ENCODE measurements at regions not wholly inside any gene's neighbourhood (a gene's known extent, or its start where the extent isn't known, plus 50 kb on each side); places are given as distances from the start of the nearest gene placed in this dataset.

DNA sequence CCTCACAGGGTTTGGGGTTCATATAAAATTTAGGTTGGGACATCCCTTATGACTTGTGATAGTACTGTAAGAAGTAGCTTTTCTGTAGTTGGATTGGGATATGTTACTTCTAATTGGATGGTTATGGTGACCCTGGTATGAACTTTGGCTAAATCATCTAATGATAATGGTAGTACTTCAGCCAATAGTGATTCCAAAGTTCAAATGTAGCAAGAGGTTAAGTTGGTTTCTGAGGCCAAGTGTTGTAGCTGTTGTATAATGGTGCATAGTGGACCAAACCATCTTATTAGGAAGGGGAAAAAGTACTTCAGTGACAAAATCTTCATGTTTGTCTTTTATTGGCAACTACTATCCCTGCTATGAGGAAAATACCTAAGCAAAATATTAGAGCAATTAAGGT, 542.1 kb upstream of the IGFBP3 start:
- Mint-ChIP-seq H3K36me3 (no peaks in the 10 kb centered on the region), H3K27me3 (no peaks in the 10 kb centered on the region), H3K27ac (no peak overlapping the region), H3K9me3 (peaks cover 35% of the 10 kb centered on the region), H3K4me1 (ENCODE audit: unreplicated experiment) (no peaks in the 10 kb centered on the region), H3K4me3 (no peak overlapping the region)
- TF ChIP-seq, protein P1, sequence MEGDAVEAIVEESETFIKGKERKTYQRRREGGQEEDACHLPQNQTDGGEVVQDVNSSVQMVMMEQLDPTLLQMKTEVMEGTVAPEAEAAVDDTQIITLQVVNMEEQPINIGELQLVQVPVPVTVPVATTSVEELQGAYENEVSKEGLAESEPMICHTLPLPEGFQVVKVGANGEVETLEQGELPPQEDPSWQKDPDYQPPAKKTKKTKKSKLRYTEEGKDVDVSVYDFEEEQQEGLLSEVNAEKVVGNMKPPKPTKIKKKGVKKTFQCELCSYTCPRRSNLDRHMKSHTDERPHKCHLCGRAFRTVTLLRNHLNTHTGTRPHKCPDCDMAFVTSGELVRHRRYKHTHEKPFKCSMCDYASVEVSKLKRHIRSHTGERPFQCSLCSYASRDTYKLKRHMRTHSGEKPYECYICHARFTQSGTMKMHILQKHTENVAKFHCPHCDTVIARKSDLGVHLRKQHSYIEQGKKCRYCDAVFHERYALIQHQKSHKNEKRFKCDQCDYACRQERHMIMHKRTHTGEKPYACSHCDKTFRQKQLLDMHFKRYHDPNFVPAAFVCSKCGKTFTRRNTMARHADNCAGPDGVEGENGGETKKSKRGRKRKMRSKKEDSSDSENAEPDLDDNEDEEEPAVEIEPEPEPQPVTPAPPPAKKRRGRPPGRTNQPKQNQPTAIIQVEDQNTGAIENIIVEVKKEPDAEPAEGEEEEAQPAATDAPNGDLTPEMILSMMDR (conservative IDR thresholded peaks at IDR 0.05): no peak
- no peak for DNase-seq (ENCODE audit: extremely low spot score, unreplicated experiment)

DNA sequence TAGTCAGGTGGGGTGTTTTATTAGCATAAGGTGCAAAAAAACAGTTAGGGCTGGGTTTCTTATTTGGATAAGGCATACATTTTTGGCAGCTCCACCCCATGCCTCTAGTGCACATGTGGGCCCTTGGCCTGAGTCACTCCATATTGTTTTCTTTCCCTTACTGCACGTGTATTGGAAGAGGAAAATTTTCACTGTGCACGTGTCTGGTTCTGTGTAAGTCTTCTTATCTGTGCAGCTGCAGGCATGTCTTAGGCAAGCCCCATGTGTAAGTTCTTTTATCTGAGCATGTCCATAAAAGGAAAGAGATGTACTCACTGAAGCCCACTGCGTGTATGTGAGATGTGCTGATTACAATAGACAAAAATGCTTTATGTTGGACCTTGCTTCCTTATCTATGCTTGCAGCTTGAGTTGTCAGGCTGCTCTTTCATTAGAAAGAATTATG, 540.3 kb upstream of the IGFBP3 start:
- H3K4me3 Mint-ChIP-seq: no peak overlapping the region
- H3K27me3 Mint-ChIP-seq: no peaks in the 10 kb centered on the region
- no peaks in the 10 kb centered on the region for H3K36me3 Mint-ChIP-seq
- peak overlapping the region; percentile 75 for H3K27ac Mint-ChIP-seq
- no peak for DNase-seq (ENCODE audit: extremely low spot score, unreplicated experiment)
- H3K4me1 Mint-ChIP-seq (ENCODE audit: unreplicated experiment): no peaks in the 10 kb centered on the region
- TF ChIP-seq, protein P1 (conservative IDR thresholded peaks at IDR 0.05): no peak
- H3K9me3 Mint-ChIP-seq: peaks cover 23% of the 10 kb centered on the region

DNA sequence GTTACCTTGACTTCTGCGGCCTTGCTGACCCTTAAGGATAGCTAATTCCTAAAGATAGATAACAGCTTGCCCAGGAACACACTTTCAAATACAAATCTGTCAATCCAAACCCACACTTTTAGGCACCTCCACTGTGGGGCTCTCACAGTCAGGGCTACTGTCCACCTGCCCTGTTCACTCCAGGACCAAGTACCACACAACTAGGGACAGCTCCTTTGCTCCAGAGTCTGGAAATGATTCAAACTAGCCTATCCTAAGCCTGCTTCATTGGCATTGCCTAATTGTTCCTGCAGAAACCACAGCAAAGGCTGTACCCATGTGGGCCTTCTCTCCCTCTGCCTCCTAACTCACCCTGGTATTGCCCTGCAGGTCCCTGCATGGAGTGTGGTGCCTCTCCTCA, 538.9 kb upstream of the IGFBP3 start:
- Mint-ChIP-seq H3K27ac (no peak overlapping the region), H3K9me3 (peaks cover 26% of the 10 kb centered on the region), H3K36me3 (no peaks in the 10 kb centered on the region), H3K27me3 (no peaks in the 10 kb centered on the region), H3K4me3 (no peak overlapping the region), H3K4me1 (ENCODE audit: unreplicated experiment) (no peaks in the 10 kb centered on the region)
- no peak for DNase-seq (ENCODE audit: extremely low spot score, unreplicated experiment)
- TF ChIP-seq, protein P1 (conservative IDR thresholded peaks at IDR 0.05): no peak

DNA sequence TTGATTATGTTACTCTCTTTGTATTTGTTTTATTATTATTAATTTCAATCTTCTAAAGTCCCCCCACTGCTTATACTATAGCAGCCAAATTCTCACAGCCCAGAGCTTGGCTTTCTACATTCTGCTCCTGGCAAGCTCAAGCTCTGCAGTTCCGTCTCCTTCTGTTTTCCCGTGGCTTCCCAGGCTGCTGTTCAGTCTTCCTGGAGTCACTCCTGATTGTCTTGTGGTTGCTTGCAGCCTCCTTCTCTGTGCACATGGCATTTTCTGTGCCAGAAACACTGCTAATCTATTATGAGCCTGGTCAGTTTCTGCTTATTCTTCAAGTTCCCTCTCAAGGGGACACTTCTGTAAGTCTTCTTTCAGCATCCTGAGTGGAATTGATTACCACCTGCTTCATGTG, 533.7 kb upstream of the IGFBP3 start:
- DNase-seq (ENCODE audit: extremely low spot score, unreplicated experiment): no peak
- Mint-ChIP-seq H3K27ac (no peak overlapping the region), H3K27me3 (no peaks in the 10 kb centered on the region), H3K9me3 (peaks cover 6% of the 10 kb centered on the region), H3K4me1 (ENCODE audit: unreplicated experiment) (no peaks in the 10 kb centered on the region), H3K36me3 (no peaks in the 10 kb centered on the region), H3K4me3 (no peak overlapping the region)
- TF ChIP-seq, protein P1 (conservative IDR thresholded peaks at IDR 0.05): no peak

DNA sequence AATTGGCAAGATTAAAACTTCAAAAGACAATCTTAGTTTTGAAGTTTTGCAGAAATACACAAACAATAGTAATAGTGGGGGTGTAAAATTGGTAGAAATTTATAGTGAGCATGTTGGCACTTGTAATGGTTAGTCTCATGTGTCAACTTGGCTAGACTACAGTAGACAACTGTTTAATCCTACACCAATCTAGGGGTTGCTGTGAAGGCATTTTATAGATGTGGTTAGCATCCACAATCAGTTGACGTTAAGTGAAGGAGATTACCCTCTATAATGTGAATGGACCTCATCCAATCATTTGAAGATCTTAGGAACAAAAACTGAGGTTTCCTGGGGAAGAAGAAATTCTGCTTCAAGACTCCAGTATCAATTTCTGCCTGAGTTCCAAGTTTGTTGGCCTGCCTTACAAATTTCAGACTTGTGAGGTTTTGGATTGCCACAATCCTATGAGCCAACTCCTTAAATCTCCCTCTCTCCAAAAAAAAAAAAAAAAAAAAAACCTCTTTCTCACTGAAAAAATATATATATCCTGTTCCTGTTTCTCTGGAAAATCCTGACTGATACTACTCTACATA, 531.6 kb upstream of the IGFBP3 start:
- no peak overlapping the region for H3K27ac Mint-ChIP-seq
- H3K36me3 Mint-ChIP-seq: no peaks in the 10 kb centered on the region
- TF ChIP-seq, protein P1 (conservative IDR thresholded peaks at IDR 0.05): no peak
- H3K4me1 Mint-ChIP-seq (ENCODE audit: unreplicated experiment): no peaks in the 10 kb centered on the region
- H3K27me3 Mint-ChIP-seq: no peaks in the 10 kb centered on the region
- DNase-seq (ENCODE audit: extremely low spot score, unreplicated experiment): no peak
- H3K9me3 Mint-ChIP-seq: peaks cover 11% of the 10 kb centered on the region
- H3K4me3 Mint-ChIP-seq: no peak overlapping the region

DNA sequence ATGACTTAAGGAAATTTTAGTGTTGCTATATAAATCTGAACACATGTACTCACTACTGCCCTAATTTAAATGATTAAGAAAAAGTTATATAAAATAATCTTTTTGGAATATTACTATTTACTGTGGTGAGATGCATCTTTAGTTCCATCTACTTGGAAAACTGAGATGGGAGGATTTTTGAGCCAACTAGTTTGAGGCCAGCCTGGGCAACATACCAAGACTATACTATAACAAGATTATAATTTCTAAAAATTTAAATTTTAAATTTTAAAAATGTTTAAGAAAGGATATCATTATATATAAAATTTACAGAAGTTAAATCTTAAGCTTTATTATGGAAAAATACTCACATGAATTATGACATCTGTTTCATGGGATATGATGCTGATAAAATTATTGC, 530.8 kb upstream of the IGFBP3 start:
- Mint-ChIP-seq H3K27ac (no peak overlapping the region), H3K4me3 (no peak overlapping the region), H3K4me1 (ENCODE audit: unreplicated experiment) (no peaks in the 10 kb centered on the region), H3K27me3 (no peaks in the 10 kb centered on the region), H3K36me3 (no peaks in the 10 kb centered on the region), H3K9me3 (peaks cover 11% of the 10 kb centered on the region)
- TF ChIP-seq, protein P1 (conservative IDR thresholded peaks at IDR 0.05): no peak
- no peak for DNase-seq (ENCODE audit: extremely low spot score, unreplicated experiment)
